ENCODE measurements at regions not wholly inside any gene's neighbourhood (a gene's known extent, or its start where the extent isn't known, plus 50 kb on each side); places are given as distances from the start of the nearest gene placed in this dataset.
"Not testable (repeated sequence)": the region's sequence is repeated elsewhere in the genome, so short reads cannot be mapped to it uniquely, and the experiment has no call there.

DNA sequence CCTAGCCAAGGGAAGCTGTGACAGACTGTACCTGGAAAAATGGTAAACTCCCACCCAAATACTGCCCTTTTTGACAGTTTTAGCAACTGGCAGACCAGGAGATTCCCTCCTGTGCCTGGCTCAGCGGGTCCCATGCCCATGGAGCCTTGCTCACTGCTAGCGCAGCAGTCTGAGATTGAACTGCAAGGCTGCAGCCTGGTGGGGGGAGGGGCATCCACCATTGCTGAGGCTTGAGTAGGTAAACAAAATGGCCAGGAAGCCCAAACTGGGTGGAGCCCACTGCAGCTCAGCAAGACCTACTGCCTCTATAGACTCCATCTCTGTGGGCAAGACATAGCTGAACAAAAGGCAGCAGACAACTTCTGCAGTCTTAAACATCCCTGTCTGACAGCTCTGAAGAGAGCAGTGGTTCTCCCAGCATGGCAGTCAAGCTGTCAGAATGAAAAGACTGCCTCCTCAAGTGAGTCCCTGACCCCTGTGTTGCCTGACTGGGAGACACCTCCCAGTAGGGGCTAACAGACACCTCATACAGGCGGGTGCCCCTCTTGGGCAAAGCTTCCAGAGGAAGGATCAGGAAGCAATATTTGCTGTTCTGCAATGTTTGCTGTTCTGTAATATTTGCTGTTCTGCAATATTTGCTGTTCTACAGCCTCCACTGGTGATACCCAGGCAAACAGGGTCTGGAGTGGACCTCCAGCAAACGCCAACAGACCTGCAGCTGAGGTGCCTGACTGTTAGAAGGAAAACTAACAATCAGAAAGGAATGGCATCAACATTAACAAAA, 143.5 kb upstream of the FBXL7 start:
- not testable (repeated sequence) for TF ChIP-seq POLR2A (IDR thresholded peaks at IDR 0.05; ENCODE audit: low read length); GATA1 (IDR thresholded peaks at IDR 0.05; ENCODE audit: low read depth, low read length)
